Stimulated activated CD4-positive, alpha-beta T cell treated with anti-CD3 and anti-CD28 coated beads, Interleukin-4, amount 100 ng/mL, for 48 hours (primary cell): ENCODE measurements at regions not wholly inside any gene's neighbourhood (a gene's known extent, or its start where the extent isn't known, plus 50 kb on each side); places are given as distances from the start of the nearest gene placed in this dataset.
"Not testable (repeated sequence)": the region's sequence is repeated elsewhere in the genome, so short reads cannot be mapped to it uniquely, and the experiment has no call there.

Experiments used
- DNase-seq, 2 donors: peaks; one replicate each; pipeline ENCODE4 v3.0.0-alpha.2; 2020; ENCODE audit warnings: low read depth in 2 of 2

DNA sequence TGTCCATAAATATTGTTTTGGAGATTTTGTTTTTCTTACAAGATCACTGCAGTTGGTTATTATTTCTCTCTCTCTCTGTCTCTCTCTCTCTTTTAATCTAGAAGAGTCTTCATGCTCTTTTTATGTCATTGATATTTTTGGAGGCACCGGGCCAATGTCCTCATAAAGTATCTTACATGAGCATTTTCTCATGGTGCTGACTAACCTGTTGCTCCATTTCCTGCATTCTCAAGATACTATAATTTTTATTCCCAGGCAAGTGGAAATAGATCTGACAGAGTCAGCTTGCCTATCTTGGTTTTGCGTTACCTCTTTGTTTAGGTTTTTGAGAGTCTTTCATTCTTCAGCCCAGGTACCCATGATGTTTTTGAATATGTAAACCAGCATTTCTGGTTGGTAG is 938.8 kb upstream of the FBXO33 start:
- no peak for DNase-seq

- no peak for DNase-seq
These were observed 936.1 kb upstream of the FBXO33 start for GRCh38 chr14:40368314-40368713.

DNA sequence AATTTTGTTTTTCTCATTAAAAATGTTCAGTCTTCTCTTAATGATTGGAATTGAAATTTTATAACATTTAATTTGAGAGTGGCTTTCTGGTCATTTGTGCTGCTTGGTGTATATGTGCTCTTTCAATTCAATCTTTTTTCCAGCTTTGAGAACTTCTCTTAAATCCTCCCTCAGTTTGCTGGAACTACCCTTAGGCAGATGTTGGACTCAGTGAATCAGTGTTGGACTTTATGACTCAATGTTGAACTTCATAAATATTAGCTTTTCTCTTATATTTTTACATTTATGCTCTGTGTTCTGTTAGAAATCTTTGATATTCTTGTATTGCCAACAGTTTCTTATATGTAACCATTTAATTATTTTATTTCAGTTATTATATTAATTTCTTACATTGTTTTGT is 935.5 kb upstream of the FBXO33 start:
- DNase-seq = no peak

- DNase-seq = no peak
These were observed 933.1 kb upstream of the FBXO33 start for GRCh38 chr14:40365305-40365704.

- DNase-seq = no peak
These were observed 930.6 kb upstream of the FBXO33 start for GRCh38 chr14:40362856-40363255.

- DNase-seq = no peak
These were observed 922.5 kb upstream of the FBXO33 start for GRCh38 chr14:40354754-40355153.

DNA sequence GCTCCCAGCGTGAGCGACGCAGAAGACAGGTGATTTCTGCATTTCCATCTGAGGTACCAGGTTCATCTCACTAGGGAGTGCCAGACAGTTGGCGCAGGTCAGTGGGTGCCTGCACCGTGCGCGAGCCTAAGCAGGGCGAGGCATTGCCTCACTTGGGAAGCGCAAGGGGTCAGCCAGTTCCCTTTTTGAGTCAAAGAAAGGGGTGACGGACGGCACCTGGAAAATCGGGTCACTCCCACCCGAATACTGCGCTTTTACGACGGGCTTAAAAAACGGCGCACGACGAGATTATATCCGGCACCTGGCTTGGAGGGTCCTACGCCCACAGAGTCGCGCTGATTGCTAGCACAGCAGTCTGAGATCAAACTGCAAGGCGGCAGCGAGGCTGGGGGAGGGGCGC is 915.9 kb upstream of the FBXO33 start:
- not testable (repeated sequence) for DNase-seq

DNA sequence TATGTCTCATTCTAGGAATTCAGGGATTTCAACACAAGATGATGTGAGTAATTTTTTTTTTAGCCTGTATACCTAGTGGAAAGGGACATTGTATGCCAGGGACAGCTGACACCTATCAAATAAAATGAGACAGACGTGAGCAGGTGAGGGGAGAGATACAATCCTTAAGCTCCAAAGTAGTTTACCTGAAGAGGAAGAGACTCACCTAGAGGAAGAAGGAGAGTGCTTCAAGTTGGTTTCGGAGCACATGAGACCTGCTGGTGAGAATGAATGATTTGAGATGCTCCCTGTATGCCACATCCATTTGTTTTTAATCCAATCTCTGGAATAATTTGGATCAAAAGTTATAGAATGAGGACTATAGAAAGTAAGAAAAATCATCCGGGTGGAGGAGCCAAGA is 915.4 kb upstream of the FBXO33 start:
- DNase-seq = no peak

DNA sequence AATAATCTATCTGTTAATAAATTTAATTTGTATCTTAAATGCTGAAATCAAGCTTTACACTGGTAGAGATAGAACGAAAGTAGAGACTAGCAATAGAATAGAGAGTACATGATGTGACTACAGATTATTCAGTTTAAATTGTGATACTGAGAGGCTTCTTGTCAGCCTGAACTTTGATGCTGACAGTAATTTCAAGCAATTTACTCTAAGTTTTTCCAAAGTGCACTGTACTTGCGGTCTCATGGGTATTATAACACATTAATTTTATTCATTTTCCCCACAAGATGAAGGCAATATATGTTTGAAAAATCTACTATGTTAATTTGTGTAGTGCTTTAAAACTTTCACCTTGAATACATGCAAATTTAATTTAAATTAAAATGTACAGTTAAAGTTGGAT is 914.0 kb upstream of the FBXO33 start:
- no peak for DNase-seq

DNA sequence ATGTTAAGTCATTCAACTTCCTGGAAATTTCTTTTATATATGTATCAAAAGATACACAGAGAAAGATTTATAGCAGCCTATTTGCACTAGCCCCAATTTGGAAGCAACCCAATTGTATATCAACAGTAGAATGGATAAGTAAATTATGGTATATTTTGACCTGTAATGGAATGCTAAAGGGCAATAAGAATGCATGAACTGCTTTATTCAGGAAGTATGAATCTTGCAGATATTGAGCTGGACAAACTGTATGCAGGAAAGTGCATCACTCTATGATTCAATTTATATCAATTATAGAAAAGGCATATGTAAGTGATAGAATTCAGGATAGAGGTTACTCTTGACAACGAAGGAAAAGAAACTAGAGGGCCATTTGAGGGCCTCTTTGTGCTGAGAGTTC is 913.1 kb upstream of the FBXO33 start:
- DNase-seq = no peak

- no peak for DNase-seq
These were observed 908.5 kb upstream of the FBXO33 start for GRCh38 chr14:40340708-40341107.

GRCh38 chr14:40336846-40337245 is 904.6 kb upstream of the FBXO33 start:
- no peak for DNase-seq

DNA sequence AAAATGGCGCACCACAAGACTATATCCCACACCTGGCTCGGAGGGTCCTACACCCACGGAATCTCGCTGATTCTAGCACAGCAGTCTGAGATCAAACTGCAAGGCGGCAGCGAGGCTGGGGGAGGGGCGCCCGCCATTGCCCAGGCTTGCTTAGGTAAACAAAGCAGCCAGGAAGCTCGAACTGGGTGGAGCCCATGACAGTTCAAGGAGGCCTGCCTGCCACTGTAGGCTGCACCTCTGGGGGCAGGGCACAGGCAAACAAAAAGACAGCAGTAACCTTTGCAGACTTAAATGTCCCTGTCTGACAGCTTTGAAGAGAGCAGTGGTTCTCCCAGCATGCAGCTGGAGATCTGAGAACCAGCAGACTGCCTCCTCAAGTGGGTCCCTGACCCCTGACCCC is 894.3 kb upstream of the FBXO33 start:
- not testable (repeated sequence) for DNase-seq

DNA sequence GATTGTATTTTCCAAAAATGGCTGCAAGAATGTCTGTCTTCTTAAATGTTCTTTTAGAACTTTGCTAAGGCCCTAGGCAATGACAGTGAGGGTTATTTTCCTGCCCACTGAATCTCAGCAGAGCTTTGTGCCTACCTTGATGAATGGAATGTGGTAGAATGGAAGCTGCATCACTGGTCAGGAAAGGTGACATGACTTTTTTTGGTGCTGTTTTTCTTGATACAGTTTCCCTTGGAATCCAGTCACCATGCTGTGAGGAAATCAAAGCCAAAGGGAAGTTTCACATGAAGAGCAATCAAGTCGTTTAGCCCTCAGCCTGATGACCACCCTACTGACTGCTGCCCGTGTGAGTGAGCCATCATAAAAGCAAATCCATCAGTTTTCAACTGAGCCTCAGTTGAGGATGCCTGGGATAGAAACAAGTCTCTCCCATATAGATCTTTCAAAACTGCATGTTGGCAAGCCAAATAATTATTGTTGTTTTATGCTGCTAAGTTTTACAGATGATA is 886.0 kb upstream of the FBXO33 start:
- no peak for DNase-seq

GRCh38 chr14:40317690-40318089 is 885.5 kb upstream of the FBXO33 start:
- no peak for DNase-seq

DNA sequence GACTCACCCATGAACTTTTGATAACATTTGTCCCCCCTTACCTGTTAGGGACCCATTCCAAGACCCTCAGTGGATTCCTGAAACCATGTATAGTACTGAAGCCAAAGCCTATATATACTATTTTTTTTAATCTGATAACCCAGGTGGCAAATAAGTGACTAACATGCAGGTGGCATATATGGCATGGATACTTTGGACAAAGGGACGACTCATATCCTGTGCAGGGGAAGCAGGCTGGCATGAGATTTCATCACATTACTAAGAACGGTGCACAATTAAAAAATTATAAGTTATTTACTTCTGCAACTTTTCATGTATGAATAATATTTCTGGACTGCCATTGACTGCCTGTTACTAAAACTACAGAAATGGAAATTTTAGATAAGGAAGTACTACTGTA is 880.1 kb upstream of the FBXO33 start:
- no peak for DNase-seq

DNA sequence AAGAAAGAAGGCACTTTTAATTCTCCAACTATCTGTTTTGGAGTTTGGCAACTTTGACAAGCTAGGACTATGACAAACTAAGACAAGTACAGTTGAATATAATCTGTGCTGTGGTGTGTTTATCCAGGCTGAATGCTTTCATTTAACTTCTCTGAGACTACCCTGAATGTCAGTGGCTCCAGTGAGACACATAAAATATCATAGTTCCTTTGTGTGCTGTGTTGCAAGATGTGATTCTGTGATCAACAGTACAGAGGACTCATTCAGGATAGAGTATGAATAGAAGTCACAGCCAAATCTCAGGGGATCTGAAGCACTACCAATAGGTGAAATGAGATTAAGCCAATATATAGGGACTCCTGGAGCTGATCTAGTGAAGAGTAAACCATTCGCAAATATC is 876.9 kb upstream of the FBXO33 start:
- no peak for DNase-seq

DNA sequence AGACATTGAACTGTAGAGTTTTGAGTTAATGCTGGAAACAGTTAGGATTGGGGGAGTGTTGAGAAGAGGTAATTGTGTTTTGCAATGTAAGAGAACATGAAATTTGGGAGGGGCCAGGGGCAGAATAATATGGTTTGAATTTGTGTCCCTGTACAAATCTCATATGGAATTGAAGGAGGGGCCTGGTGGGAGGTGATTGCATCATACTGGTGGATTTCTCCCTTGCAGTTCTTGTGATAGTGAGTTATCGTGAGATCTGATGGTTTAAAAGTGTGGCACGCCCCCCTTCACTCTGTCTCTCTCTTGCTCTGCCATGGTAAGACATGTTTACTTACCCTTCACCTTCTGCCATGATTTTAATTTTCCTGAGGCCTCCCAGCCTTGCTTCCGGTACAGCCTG is 876.0 kb upstream of the FBXO33 start:
- no peak for DNase-seq

- no peak for DNase-seq
These were observed 864.6 kb upstream of the FBXO33 start for GRCh38 chr14:40296821-40297220.

GRCh38 chr14:40292664-40293063 is 860.4 kb upstream of the FBXO33 start:
- no peak for DNase-seq

GRCh38 chr14:40282196-40282595 is 850.0 kb upstream of the FBXO33 start:
- DNase-seq = no peak

DNA sequence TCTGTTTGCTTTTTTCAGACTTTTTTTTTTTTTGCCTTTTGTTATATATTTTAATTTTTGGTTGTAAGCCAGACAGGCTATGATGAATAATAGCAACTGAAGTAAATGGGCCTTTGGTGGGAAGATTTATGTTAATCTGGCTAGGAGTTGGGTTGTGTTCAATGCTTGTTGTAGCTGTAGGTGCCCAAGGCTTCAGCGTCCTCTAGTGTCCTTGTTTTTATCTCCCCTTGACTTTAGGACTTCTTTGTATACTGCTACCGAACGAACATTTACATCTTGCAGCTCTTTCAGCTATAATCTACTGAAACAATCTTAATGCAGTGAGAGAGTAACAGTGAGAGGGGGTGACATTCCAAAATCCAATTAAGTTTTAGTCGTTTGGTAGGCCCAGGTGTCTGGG is 848.4 kb upstream of the FBXO33 start:
- no peak for DNase-seq

DNA sequence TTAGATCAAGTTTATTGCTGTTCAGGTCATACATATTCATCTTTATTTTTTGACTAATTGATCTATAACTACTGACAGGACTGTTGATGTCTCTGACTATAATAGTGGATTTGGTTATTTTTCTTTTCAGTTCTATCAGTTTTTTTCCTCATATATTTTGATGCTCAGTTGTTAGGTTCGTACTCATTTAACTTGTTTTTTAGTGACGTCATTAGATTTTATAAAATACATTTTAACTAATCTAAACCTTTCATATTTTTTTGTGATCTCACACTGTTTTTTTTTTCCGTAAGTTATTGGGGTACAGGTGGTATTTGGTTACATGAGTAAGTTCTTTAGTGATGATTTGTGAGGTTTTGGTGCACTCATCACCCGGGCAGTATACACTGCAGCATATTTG is 841.2 kb upstream of the FBXO33 start:
- no peak for DNase-seq

DNA sequence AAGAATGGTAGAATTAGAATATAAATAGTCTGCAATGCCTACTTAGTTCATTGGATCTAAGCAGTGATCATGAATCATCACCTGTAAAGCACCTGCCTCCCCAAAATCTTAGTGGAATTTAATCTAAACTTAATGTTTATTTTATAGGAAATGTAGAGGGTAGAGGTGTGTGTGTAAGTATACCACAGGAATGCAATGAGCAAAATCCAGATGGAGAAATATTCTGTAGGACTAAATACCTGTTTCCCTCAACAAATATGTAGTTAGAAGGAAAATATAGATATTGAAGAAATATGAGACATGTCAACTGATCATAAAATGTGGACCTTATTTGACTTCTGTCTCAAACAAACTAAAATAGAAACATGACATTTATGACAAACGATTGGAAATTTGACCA is 839.2 kb upstream of the FBXO33 start:
- DNase-seq = no peak

- no peak for DNase-seq
These were observed 837.2 kb upstream of the FBXO33 start for GRCh38 chr14:40269436-40269835.
